Astrocyte (in vitro differentiated cells and primary cell): ENCODE measurements at regions not wholly inside any gene's neighbourhood (a gene's known extent, or its start where the extent isn't known, plus 50 kb on each side); places are given as distances from the start of the nearest gene placed in this dataset.

Experiments used
- EZH2 ChIP-seq: IDR thresholded peaks from 2 replicates; pipeline ENCODE4 v1.6.1; 2012; ENCODE audit warnings: mild to moderate bottlenecking, low read length, inconsistent platforms; ENCODE audit not compliant: insufficient read depth
- TF ChIP-seq, protein P1 (sequence below): IDR thresholded peaks from 2 replicates; pipeline ENCODE4 v1.5.1; 2011; ENCODE audit warnings: low read depth, mild to moderate bottlenecking, inconsistent platforms, low read length, moderate library complexity; ENCODE audit not compliant: insufficient read depth

DNA sequence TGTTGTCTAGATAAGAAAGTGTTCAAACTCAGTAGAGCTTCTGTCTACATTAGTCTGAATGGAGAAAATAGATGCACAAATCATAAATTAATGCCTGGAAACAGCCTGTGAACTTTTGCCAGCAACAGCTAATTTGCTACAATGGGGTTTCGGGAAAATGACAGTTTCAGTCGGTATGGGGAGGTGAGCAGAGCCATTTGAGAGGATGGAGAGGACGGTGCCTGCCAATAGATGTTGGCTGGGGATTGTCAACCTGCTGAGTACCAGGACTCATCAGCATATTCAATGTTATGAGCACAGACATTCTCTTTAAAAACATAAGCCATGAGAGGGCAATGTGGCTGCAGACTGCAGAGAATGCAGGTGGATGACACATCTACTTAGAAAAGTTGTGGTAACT, 230.3 kb upstream of the PCDH18 start:
- TF ChIP-seq, protein P1, sequence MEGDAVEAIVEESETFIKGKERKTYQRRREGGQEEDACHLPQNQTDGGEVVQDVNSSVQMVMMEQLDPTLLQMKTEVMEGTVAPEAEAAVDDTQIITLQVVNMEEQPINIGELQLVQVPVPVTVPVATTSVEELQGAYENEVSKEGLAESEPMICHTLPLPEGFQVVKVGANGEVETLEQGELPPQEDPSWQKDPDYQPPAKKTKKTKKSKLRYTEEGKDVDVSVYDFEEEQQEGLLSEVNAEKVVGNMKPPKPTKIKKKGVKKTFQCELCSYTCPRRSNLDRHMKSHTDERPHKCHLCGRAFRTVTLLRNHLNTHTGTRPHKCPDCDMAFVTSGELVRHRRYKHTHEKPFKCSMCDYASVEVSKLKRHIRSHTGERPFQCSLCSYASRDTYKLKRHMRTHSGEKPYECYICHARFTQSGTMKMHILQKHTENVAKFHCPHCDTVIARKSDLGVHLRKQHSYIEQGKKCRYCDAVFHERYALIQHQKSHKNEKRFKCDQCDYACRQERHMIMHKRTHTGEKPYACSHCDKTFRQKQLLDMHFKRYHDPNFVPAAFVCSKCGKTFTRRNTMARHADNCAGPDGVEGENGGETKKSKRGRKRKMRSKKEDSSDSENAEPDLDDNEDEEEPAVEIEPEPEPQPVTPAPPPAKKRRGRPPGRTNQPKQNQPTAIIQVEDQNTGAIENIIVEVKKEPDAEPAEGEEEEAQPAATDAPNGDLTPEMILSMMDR = no peak
- no peak for TF ChIP-seq EZH2
